ENCODE measurements at regions not wholly inside any gene's neighbourhood (a gene's known extent, or its start where the extent isn't known, plus 50 kb on each side); places are given as distances from the start of the nearest gene placed in this dataset.

DNA sequence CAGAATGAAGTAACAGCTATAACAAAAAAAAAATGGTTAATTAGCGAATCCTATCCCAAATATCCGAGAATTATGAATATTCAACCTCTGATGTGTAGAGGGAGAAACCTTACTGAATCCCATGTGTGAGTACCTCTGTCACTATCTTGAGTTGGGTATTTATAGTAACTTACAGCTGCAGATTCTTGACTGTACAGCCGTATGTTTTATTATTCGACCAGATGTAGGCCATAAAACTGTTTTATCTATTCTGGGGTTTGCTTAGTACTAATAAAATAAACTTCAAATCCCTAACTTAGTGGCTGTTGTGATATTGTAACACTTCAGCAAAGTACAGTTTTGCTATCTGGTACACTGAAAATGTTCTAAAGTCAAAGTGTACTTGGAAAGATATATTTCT, 120.0 kb downstream of the EFNB2 start:
- ChIA-PET POLR2A (no interaction called here), CTCF (no interaction called here)
- TF ChIP-seq, protein P1, sequence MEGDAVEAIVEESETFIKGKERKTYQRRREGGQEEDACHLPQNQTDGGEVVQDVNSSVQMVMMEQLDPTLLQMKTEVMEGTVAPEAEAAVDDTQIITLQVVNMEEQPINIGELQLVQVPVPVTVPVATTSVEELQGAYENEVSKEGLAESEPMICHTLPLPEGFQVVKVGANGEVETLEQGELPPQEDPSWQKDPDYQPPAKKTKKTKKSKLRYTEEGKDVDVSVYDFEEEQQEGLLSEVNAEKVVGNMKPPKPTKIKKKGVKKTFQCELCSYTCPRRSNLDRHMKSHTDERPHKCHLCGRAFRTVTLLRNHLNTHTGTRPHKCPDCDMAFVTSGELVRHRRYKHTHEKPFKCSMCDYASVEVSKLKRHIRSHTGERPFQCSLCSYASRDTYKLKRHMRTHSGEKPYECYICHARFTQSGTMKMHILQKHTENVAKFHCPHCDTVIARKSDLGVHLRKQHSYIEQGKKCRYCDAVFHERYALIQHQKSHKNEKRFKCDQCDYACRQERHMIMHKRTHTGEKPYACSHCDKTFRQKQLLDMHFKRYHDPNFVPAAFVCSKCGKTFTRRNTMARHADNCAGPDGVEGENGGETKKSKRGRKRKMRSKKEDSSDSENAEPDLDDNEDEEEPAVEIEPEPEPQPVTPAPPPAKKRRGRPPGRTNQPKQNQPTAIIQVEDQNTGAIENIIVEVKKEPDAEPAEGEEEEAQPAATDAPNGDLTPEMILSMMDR (IDR thresholded peaks at IDR 0.05; ENCODE audit: insufficient read depth, low read depth, low read length): no peak
- peak; percentile 28 for DNase-seq (ENCODE audit: low read depth)
- H3K36me3 ChIP-seq (ENCODE audit: control insufficient read depth, insufficient read depth, low read length): no peaks in the 10 kb centered on the region
- H3K27me3 ChIP-seq (ENCODE audit: control insufficient read depth, insufficient read depth, low read length): peaks cover 2% of the 10 kb centered on the region
- no peak overlapping the region for H3K4me3 ChIP-seq (ENCODE audit: low read depth, low read length)

DNA sequence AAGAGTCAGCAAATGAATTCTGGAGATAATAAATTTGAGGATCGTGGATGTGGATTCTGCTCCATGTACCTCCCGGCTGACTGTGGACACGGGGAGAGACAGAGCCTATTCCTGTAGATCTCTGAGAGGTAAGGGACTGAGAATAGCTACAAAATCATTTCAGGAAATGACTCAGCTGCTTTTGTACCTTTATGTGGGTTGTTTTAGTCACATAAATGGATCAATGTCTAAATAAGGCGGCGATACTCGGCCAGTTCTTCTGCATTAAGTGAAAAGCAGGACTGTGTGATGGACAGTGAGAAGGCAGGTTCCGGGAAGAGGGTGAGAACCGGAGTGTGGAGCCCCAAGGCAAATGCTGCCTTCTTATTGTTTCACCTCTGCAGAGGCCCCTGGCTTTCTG, 128.1 kb downstream of the EFNB2 start:
- DNase-seq (ENCODE audit: low read depth): no peak
- Histone ChIP-seq H3K27me3 (ENCODE audit: control insufficient read depth, insufficient read depth, low read length) (no peaks in the 10 kb centered on the region; the same call in 1 of the 2 replicates), H3K36me3 (ENCODE audit: control insufficient read depth, insufficient read depth, low read length) (no peaks in the 10 kb centered on the region), H3K4me3 (ENCODE audit: low read depth, low read length) (no peak overlapping the region)
- ChIA-PET CTCF (no interaction called here), POLR2A (no interaction called here)
- TF ChIP-seq, protein P1 (IDR thresholded peaks at IDR 0.05; ENCODE audit: insufficient read depth, low read depth, low read length): no peak

DNA sequence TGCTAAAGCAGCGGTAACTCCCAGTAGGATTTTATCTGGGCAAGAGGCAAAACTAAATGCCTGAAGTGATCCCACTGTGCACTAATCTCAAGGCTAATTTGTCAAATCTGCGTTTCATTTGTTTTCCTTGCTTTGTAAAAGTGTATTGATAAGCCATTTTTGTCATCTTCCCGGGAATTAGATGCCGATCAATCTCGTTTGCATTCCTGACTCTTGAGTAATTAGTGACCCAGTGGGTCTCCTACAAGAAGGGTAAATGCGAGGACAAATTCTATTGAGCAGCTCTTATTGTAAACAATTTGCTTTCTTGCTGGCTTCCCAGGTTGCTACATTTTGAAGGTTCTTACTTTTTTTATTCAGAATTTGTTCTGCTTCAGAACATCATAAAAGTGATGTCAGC, 129.7 kb downstream of the EFNB2 start:
- Histone ChIP-seq H3K4me3 (ENCODE audit: low read depth, low read length) (no peak overlapping the region), H3K36me3 (ENCODE audit: control insufficient read depth, insufficient read depth, low read length) (no peaks in the 10 kb centered on the region), H3K27me3 (ENCODE audit: control insufficient read depth, insufficient read depth, low read length) (no peaks in the 10 kb centered on the region; the same call in 1 of the 2 replicates)
- TF ChIP-seq, protein P1 (IDR thresholded peaks at IDR 0.05; ENCODE audit: insufficient read depth, low read depth, low read length): no peak
- CTCF ChIA-PET: no interaction called here
- POLR2A ChIA-PET: no interaction called here
- DNase-seq (ENCODE audit: low read depth): no peak

DNA sequence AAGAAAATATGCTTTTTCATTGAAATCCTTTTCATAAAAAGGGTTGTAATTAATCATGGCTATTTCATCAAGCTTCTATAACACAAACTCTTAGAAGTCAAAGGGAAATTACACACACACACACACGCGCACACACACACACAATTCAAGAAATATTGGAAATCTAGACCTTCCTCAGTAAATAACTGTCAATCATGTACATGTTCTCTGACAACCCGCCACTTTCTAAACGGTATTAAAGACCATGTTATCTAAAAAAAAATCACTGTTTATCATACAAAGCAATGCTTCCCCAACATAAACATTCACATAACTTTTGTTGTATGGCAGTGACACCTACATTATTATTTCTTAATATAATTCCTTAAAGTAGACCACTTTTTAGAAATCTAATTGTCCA, 132.2 kb downstream of the EFNB2 start:
- Histone ChIP-seq H3K27me3 (ENCODE audit: control insufficient read depth, insufficient read depth, low read length) (no peaks in the 10 kb centered on the region; the same call in 1 of the 2 replicates), H3K4me3 (ENCODE audit: low read depth, low read length) (no peak overlapping the region), H3K36me3 (ENCODE audit: control insufficient read depth, insufficient read depth, low read length) (no peaks in the 10 kb centered on the region)
- DNase-seq (ENCODE audit: low read depth): no peak
- ChIA-PET CTCF (no interaction called here), POLR2A (no interaction called here)
- TF ChIP-seq, protein P1 (IDR thresholded peaks at IDR 0.05; ENCODE audit: insufficient read depth, low read depth, low read length): no peak

DNA sequence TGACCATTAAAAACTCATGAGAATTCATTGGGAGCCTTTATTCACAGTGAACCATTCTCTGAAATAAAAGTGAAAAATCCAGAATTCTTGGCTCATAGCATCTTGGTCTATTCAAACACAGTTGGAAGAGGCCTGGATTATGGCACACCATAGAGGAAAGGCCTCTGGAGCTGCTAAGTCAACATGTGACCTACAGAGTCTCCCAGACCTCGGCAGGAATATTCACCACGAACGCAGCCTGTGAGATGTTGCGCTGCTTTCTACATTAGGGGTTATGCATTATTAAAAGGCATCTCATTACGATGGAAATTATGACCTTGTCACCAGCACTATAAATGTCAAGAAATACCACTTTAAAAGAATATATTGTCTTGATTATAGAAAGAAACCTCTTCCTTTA, 132.6 kb downstream of the EFNB2 start:
- Histone ChIP-seq H3K36me3 (ENCODE audit: control insufficient read depth, insufficient read depth, low read length) (no peaks in the 10 kb centered on the region), H3K27me3 (ENCODE audit: control insufficient read depth, insufficient read depth, low read length) (no peaks in the 10 kb centered on the region; the same call in 1 of the 2 replicates), H3K4me3 (ENCODE audit: low read depth, low read length) (no peak overlapping the region)
- CTCF ChIA-PET: no interaction called here
- POLR2A ChIA-PET: no interaction called here
- DNase-seq (ENCODE audit: low read depth): no peak
- TF ChIP-seq, protein P1 (IDR thresholded peaks at IDR 0.05; ENCODE audit: insufficient read depth, low read depth, low read length): no peak

Measured in BJ (cell line).